Esophagus squamous epithelium (tissue), 5 donors: ENCODE measurements at regions not wholly inside any gene's neighbourhood (a gene's known extent, or its start where the extent isn't known, plus 50 kb on each side); places are given as distances from the start of the nearest gene placed in this dataset.

ENCODE experiments used
- DNase-seq: peaks from one replicate; lab custom pipeline; 2025; lab: John Stamatoyannopoulos, UW
- H3K27ac ChIP-seq, 4 donors: fragments of 200-600 bp; sonication (generic); one replicate each; pipeline ENCODE4 v1.5.1; 2016 to 2019; ENCODE audit warnings: mild to moderate bottlenecking in 1 of 4
- H3K27me3 ChIP-seq, 4 donors: fragments of 200-600 bp; sonication (generic); 1 replicate in 3 of 4; 2 replicates in 1 of 4; pipeline versions ENCODE4 v1.5.1 to v1.6.0; 2017 to 2021; ENCODE audit warnings: antibody characterized with exemption in 1 of 4
- H3K36me3 ChIP-seq, 3 donors: fragments of 200-600 bp; sonication (generic); one replicate each; pipeline ENCODE4 v1.5.1; 2016 to 2019
- H3K4me1 ChIP-seq, 3 donors: fragments of 200-600 bp; sonication (generic); one replicate each; pipeline ENCODE4 v1.5.1; 2017 to 2019
- H3K4me3 ChIP-seq, 4 donors: fragments of 200-600 bp; sonication (generic); 1 replicate in 3 of 4; 2 replicates in 1 of 4; pipeline ENCODE4 v1.5.1; 2016 to 2019; ENCODE audit warnings: mild to moderate bottlenecking in 2 of 4, moderate library complexity in 1 of 4
- H3K9me3 ChIP-seq, 3 donors: fragments of 200-600 bp; sonication (generic); one replicate each; pipeline ENCODE4 v1.5.1; 2016 to 2019
- POLR2A ChIP-seq, 4 donors: fragments of 450-650 bp; IDR thresholded peaks; one replicate each; pipeline ENCODE4 v1.6.1; 2017; ENCODE audit warnings: antibody characterized with exemption in 4 of 4, mild to moderate bottlenecking in 4 of 4, moderate library complexity in 3 of 4
- WGBS, 2 donors: methylation state at CpG; one replicate each; pipeline ENCODE4 v1.1.5; 2018; 5-methylcytosine and 5-hydroxymethylcytosine counted together
- intact Hi-C: fragments of 100-400 bp; cut with DNase I; formaldehyde crosslinking; loops from one replicate; pipeline ENCODE4 v1.15.0; 2022
- TF ChIP-seq, protein P1 (sequence below), 6 experiments: fragments of 450-650 bp in 4 of 6; fragments of 200-600 bp in 2 of 6; sonication (generic) in 2 of 6; IDR thresholded peaks; one replicate each; pipeline ENCODE4 v1.5.1; 2016 to 2019; ENCODE audit warnings: antibody characterized with exemption in 6 of 6, mild to moderate bottlenecking in 4 of 6, moderate library complexity in 4 of 6
- donor health status: DM: yes; HTN: yes; CAD: no.

DNA sequence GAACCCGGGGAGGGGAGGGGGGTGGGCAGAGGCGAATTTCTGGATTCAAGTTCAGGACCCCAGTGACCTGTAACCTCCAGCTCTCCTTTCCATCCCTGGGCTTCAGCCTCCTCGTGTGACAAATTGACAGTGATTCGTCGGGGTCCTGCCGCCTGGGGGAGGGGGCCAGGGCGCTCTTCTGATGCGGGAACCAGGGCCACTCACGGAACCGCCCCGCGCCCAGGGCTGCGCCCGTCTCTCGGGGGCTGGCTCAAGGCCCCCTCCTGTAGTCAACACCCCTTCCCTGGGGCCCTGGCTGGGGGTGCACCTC lies 92.8 kb upstream of the ANO1 start:
- 0% methylated on average over 5 of the region's 15 CpGs; no CpG with 5 or more reads in 1 of the 2 donors for WGBS, 2 donors
- H3K36me3 ChIP-seq, result no peaks in the 10 kb centered on the region
- no peaks in the 10 kb centered on the region for H3K9me3 ChIP-seq
- TF ChIP-seq, protein P1, sequence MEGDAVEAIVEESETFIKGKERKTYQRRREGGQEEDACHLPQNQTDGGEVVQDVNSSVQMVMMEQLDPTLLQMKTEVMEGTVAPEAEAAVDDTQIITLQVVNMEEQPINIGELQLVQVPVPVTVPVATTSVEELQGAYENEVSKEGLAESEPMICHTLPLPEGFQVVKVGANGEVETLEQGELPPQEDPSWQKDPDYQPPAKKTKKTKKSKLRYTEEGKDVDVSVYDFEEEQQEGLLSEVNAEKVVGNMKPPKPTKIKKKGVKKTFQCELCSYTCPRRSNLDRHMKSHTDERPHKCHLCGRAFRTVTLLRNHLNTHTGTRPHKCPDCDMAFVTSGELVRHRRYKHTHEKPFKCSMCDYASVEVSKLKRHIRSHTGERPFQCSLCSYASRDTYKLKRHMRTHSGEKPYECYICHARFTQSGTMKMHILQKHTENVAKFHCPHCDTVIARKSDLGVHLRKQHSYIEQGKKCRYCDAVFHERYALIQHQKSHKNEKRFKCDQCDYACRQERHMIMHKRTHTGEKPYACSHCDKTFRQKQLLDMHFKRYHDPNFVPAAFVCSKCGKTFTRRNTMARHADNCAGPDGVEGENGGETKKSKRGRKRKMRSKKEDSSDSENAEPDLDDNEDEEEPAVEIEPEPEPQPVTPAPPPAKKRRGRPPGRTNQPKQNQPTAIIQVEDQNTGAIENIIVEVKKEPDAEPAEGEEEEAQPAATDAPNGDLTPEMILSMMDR (IDR thresholded peaks at IDR 0.05), result no peak
- TF ChIP-seq POLR2A (IDR thresholded peaks at IDR 0.05), result no peak
- H3K4me3 ChIP-seq, result peak overlapping the region in 2 of 4 donors; percentile 33 to 52
- peaks cover 0 to 25% (median 6%) of the 10 kb centered on the region in 3 donors for H3K4me1 ChIP-seq
- H3K27me3 ChIP-seq, result peaks cover 5 to 100% (median 19%) of the 10 kb centered on the region in 4 donors
- peak overlapping the region in 2 of 4 donors; percentile 33 to 63 for H3K27ac ChIP-seq
- intact Hi-C loops, result no loop called here
- no peak for DNase-seq

DNA sequence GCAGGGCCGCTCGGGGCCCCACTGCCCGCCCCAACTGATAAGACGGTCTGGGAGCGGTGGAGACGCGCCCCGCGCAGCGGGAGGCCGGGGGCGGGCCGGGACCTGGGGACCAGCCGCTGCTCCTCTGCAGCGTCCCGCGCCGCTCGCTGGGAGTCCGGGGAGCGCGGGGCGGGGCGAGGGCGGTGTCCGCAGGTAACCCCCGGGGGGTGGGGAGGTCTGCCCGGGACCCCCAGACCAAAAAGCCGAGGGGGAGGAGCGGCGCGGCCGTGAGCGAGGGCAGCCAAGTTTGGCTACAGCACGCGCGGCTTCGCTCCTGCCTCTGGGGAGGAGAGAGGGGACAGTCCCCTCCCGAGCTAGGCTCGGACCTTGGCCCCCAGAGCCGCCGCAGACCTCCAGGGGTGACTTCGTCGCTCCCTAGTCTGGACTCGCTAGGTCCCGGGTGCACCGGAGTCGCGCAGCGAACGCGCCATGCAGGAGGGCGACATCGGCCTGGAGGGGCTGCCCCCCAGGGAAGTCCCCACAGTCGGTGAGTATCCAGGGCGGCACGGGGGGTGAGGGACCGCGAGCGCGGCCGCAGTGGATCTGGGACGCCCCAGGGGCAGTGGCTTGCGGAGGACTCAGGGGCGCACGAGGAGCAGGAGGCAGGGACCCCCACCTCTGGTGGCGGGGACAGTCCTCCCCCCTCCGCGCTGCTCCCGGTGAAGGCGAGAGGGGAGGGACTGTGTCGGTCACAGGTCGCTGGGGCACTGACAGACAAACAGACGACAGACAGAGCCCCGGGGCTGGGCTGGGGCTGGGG lies 92.3 kb upstream of the ANO1 start:
- H3K36me3 ChIP-seq, result no peaks in the 10 kb centered on the region
- DNase-seq, result no peak
- intact Hi-C loops, result no loop called here
- peak overlapping the region in 2 of 4 donors; percentile 33 to 63 for H3K27ac ChIP-seq
- H3K9me3 ChIP-seq, result no peaks in the 10 kb centered on the region
- WGBS, 2 donors, result no CpG with 5 or more reads among the region's 75 CpGs
- peaks cover 0 to 25% (median 6%) of the 10 kb centered on the region in 3 donors for H3K4me1 ChIP-seq
- TF ChIP-seq POLR2A (IDR thresholded peaks at IDR 0.05), result no peak
- TF ChIP-seq, protein P1 (IDR thresholded peaks at IDR 0.05), result no peak
- peaks cover 5 to 96% (median 19%) of the 10 kb centered on the region in 4 donors for H3K27me3 ChIP-seq
- H3K4me3 ChIP-seq, result peak overlapping the region in 3 of 4 donors; percentile 22 to 52 (median 33)

DNA sequence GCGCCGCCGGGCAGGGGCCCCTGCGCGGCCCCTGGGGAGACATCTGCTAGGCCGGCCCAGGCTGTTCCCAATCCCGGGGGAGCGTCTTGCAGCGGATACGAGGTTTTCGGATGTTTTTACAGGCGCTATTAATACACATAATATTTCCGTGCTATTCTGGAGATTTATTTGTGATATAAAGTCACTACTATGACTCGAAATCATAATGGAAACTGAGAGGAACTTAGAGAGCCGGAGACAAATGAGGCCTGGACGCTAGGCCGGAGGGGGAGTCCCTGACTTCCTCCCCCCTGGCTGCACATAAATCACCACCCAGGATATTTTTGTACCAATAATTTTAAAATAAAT lies 91.7 kb upstream of the ANO1 start:
- Histone ChIP-seq H3K4me1 (peaks cover 0 to 25% (median 6%) of the 10 kb centered on the region in 3 donors), H3K27me3 (peaks cover 5 to 96% (median 19%) of the 10 kb centered on the region in 4 donors), H3K36me3 (no peaks in the 10 kb centered on the region), H3K9me3 (no peaks in the 10 kb centered on the region), H3K27ac (peak overlapping the region in 2 of 4 donors; percentile 33 to 63), H3K4me3 (peak overlapping the region in 3 of 4 donors; percentile 22 to 52 (median 33))
- no peak for DNase-seq
- TF ChIP-seq POLR2A (IDR thresholded peaks at IDR 0.05), result no peak
- TF ChIP-seq, protein P1 (IDR thresholded peaks at IDR 0.05), result no peak
- 56 to 68% methylated on average over 5 to 11 of the region's 17 CpGs for WGBS, 2 donors
- intact Hi-C loops, result no loop called here

DNA sequence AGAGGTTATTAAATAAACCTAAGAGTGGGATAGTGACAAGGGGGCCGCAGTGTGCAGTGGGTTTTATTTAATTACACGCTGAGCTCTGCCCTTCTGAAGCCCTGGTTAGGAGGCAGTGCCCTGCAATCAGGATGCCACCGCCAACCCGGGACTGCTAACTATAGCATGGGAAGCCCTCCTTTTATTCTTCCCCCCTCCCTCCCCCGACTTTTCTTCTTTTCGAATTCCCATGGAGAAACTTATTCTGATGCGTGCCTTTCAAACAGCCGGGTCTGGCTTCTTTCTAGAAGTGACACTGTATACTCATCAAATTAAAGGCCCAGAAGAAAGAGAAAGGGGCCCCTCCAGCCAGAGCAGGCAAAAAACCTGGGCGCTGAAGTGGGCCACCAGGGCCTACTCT lies 91.3 kb upstream of the ANO1 start:
- Histone ChIP-seq H3K27ac (no peak overlapping the region), H3K4me1 (peaks cover 0 to 25% (median 6%) of the 10 kb centered on the region in 3 donors)

DNA sequence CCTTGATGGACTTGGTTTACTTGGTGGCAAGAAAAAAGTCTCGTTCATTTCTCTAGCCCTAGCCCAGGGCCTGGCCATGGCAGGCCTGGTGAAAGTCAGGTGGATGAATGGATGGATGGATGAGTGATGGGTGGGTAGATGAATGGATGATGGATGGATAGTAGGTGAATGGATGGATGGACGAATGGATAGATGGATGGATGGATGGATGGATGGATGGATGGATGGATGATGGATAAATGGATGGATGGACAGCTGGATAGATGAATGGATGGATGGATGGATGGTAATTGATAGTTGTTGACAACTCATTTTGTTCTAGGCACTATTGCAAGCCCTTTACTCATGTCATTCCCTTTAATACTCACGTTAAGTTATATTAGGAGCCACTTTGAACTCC lies 86.1 kb upstream of the ANO1 start:
- TF ChIP-seq POLR2A (IDR thresholded peaks at IDR 0.05), result no peak
- TF ChIP-seq, protein P1 (IDR thresholded peaks at IDR 0.05), result no peak
- intact Hi-C loops, result no loop called here
- Histone ChIP-seq H3K4me1 (peaks cover 0 to 5% (median 0%) of the 10 kb centered on the region in 3 donors), H3K27ac (no peak overlapping the region), H3K4me3 (no peak overlapping the region), H3K27me3 (peaks cover 0 to 67% (median 0%) of the 10 kb centered on the region in 4 donors), H3K36me3 (no peaks in the 10 kb centered on the region), H3K9me3 (no peaks in the 10 kb centered on the region)
- WGBS, 2 donors, result 79 to 88% methylated on average over 3 of the region's 3 CpGs
- no peak for DNase-seq

More for the DNA sequence above, 91.3 kb upstream of the ANO1 start:
- TF ChIP-seq POLR2A (IDR thresholded peaks at IDR 0.05), result no peak
- Histone ChIP-seq H3K27me3 (peaks cover 5 to 94% (median 19%) of the 10 kb centered on the region in 4 donors), H3K4me3 (peak overlapping the region in 1 of 4 donors; percentile 33), H3K9me3 (no peaks in the 10 kb centered on the region), H3K36me3 (no peaks in the 10 kb centered on the region)
- DNase-seq, result no peak
- intact Hi-C loops, result no loop called here
- WGBS, 2 donors, result 73 to 90% methylated on average over 6 to 9 of the region's 9 CpGs
